ENCODE measurements at regions not wholly inside any gene's neighbourhood (a gene's known extent, or its start where the extent isn't known, plus 50 kb on each side); places are given as distances from the start of the nearest gene placed in this dataset.

GRCh38 chr13:111973186-111973585 lies 93.8 kb upstream of the SOX1 start:
- no peak for TF ChIP-seq ZFX (IDR thresholded peaks at IDR 0.05)
- TF ChIP-seq, protein P1, sequence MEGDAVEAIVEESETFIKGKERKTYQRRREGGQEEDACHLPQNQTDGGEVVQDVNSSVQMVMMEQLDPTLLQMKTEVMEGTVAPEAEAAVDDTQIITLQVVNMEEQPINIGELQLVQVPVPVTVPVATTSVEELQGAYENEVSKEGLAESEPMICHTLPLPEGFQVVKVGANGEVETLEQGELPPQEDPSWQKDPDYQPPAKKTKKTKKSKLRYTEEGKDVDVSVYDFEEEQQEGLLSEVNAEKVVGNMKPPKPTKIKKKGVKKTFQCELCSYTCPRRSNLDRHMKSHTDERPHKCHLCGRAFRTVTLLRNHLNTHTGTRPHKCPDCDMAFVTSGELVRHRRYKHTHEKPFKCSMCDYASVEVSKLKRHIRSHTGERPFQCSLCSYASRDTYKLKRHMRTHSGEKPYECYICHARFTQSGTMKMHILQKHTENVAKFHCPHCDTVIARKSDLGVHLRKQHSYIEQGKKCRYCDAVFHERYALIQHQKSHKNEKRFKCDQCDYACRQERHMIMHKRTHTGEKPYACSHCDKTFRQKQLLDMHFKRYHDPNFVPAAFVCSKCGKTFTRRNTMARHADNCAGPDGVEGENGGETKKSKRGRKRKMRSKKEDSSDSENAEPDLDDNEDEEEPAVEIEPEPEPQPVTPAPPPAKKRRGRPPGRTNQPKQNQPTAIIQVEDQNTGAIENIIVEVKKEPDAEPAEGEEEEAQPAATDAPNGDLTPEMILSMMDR (conservative IDR thresholded peaks at IDR 0.05): no peak

DNA sequence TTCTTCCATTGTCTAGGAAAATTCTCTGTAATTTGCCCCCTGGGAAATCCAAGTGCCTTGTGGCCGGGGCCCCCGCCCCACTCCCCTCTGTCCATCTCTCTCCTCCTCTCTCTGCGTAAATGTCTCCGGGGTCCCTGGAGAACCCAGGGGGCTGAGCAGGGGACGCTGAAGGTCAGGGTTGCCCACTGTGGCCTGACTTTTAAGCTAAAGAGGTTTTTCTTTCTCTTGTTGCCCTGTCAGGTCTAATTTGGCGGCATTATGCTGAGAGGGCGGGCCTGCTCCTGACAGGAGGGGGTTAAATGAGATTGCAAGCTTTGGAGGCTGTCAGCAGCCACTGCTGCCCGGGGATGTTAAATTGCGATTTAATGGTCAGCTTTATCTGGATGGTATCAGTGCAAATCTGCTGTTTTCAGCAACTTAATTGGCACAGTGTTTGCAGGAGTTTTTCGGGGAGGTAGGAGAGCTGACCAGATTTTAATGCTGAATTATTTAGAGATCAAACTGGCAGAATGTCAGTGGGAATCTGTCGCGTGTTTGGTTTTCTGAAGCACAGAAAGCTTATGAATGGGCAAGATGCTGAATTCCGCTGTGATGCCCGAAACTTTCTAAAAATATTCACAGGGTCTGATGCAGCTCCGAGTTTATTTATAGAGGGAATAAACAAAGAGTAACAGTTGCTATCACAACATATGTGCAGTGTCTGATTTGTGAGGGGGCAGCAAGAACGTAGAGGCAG lies 93.2 kb upstream of the SOX1 start:
- no peak for TF ChIP-seq ZFX (IDR thresholded peaks at IDR 0.05)
- TF ChIP-seq, protein P1 (conservative IDR thresholded peaks at IDR 0.05): no peak
- H3K27ac ChIP-seq: no peak overlapping the region

More at GRCh38 chr13:111973186-111973585, 93.8 kb upstream of the SOX1 start:
- no peak overlapping the region for H3K27ac ChIP-seq

- TF ChIP-seq, protein P1 (conservative IDR thresholded peaks at IDR 0.05): no peak
- TF ChIP-seq ZFX (IDR thresholded peaks at IDR 0.05): no peak
- no peak overlapping the region for H3K27ac ChIP-seq
Observed at GRCh38 chr13:111974341-111974640, 92.7 kb upstream of the SOX1 start.

DNA sequence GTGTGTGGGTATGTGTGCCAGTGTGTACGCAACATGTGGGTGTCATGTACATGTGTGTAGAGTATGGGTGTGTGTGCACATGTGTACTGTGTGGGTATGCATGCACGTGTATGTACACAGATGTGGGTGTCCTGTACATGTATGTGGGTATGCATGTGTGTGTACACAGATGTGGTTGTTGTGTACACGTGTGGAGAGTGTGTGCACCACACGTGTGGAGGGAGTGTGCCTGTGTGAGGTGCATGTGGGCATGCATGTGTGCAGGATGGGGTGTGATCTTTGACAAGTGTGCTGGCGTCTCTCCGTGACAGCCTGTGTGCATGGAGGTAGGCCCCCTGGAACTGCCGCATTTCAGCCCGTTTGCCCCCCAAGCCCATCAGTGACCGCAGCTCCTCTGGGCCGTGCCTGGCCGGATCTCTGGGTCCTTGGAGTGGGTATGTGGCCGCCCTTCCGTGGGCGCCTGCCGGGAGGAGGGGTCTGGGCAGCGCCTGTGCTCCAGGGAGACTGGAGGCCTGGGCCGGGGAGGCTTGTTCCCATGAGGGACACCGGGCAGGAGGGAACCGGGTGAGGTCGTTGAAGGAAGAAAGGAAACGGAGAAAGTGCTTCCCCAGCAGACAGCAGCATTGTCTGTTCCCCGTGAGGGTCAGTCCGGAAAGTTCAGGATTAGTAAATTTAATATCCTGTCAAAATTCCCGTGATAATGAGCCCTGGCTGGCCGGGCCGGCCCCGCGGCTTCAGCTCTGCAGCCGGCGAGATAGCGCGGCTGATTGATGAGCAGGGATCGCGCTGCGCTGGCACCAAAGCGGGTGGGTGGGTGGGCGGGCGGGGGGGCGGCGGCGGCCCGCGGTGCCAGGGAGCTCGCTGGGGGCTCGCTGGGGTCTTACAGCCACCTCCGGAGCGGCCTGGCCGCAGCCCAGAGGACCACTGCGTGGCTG lies 91.1 kb upstream of the SOX1 start:
- TF ChIP-seq, protein P1 (conservative IDR thresholded peaks at IDR 0.05): no peak
- TF ChIP-seq ZFX (IDR thresholded peaks at IDR 0.05): no peak
- H3K27ac ChIP-seq: no peak overlapping the region

DNA sequence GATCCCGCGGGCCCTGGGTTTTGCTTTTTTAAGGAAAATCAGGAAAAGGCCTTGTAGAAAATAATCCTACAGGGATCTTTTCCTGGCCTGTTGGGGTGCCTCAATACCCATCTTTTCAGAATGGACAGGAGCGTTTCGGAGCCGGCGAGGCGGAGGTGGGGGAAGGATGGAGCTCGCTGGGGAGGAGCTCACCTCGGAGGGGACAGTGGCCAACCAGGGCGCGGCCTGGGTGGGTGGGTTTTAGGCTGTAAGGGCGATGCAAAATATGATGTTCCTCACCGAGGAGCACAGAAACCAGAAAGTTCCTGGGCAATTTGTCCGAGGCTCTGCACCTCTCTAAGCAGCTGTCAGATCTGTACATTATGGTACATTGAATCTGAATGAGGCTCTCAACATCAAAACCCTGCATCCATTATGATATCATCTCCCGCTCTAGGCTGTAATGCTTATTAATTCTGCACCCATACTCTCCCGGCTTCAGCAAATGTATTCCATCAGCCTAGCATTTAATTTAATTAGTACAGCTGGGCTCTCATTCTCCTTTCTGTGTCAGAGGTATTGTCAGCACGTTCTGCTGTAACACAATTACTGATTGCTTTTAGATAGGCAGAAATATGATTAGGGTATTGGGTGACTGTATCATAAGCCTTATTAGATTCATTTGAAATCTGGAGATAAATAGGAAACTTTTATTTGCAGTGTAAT lies 90.3 kb upstream of the SOX1 start:
- TF ChIP-seq, protein P1 (conservative IDR thresholded peaks at IDR 0.05): no peak
- TF ChIP-seq ZFX (IDR thresholded peaks at IDR 0.05): no peak
- H3K27ac ChIP-seq: no peak overlapping the region

DNA sequence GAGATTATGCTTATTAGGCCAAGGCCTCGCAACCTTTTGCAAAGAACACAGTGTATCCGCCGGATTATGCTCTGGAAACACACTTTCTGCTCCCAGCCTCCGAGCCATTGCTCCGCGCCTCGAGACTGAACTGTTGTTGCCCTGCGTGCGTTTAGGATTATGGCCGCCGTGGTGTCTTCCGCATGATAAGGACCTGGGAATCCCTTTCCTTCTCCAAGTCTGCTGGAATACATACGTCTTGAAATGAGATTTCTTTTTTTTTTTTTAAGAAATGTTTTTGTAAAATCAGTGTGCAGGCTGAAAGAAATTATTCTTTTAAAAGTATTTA lies 89.8 kb upstream of the SOX1 start:
- no peak overlapping the region for H3K27ac ChIP-seq
- TF ChIP-seq, protein P1 (conservative IDR thresholded peaks at IDR 0.05): no peak
- no peak for TF ChIP-seq ZFX (IDR thresholded peaks at IDR 0.05)

GRCh38 chr13:111978546-111978945 lies 88.4 kb upstream of the SOX1 start:
- TF ChIP-seq ZFX (IDR thresholded peaks at IDR 0.05): no peak
- TF ChIP-seq, protein P1 (conservative IDR thresholded peaks at IDR 0.05): no peak
- H3K27ac ChIP-seq: no peak overlapping the region

Measured in C4-2B (cell line).